Effector memory CD4-positive, alpha-beta T cell (primary cell): ENCODE measurements at regions not wholly inside any gene's neighbourhood (a gene's known extent, or its start where the extent isn't known, plus 50 kb on each side); places are given as distances from the start of the nearest gene placed in this dataset.
"Not testable (repeated sequence)": the region's sequence is repeated elsewhere in the genome, so short reads cannot be mapped to it uniquely, and the experiment has no call there.

Experiments
- DNase-seq, 3 donors: peaks; one replicate each; pipeline ENCODE4 v3.0.0-alpha.2; 2020
- H3K27ac ChIP-seq: 2 replicates; pipeline ENCODE4 v1.7.0; 2013; ENCODE audit warnings: mild to moderate bottlenecking, low read length, moderate library complexity; ENCODE audit not compliant: insufficient read depth, poor library complexity, severe bottlenecking
- H3K27me3 ChIP-seq: replicated peaks from 2 replicates; pipeline ENCODE4 v1.7.0; 2013; ENCODE audit warnings: mild to moderate bottlenecking, low read length; ENCODE audit not compliant: insufficient read depth, control insufficient read depth, poor library complexity, severe bottlenecking
- H3K36me3 ChIP-seq: 2 replicates; pipeline ENCODE4 v1.7.0; 2013; ENCODE audit warnings: mild to moderate bottlenecking, low read length, moderate library complexity; ENCODE audit not compliant: control insufficient read depth, insufficient read depth
- H3K4me1 ChIP-seq: 2 replicates; pipeline ENCODE4 v1.7.0; 2013; ENCODE audit warnings: low read length, mild to moderate bottlenecking; ENCODE audit not compliant: control insufficient read depth, insufficient read depth, poor library complexity, severe bottlenecking
- H3K4me3 ChIP-seq: 2 replicates; pipeline ENCODE4 v1.7.0; 2013; ENCODE audit warnings: low read length, low read depth, mild to moderate bottlenecking; ENCODE audit not compliant: insufficient read depth, poor library complexity, severe bottlenecking
- H3K9me3 ChIP-seq: 2 replicates; pipeline ENCODE4 v1.7.0; 2013; ENCODE audit warnings: mild to moderate bottlenecking, low read length, moderate library complexity; ENCODE audit not compliant: control insufficient read depth

DNA sequence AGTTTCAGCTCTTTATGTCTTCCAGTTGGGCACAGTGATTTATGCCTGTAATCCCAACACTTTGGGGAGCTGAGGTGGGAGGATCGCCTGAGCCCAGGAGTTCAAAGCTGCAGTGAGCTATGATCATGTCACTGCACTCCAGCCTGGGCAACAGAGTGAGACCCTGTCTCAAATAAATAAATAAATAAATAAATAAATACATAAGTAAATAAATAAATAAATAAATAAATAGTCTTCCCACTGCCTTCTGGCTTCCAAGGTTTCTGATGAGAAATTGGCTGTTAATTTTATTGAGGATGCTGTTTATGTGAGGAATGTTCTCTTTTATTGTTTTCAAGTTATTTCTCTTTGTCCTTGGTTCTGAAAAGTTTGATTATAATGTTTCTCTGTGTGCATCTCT is 1507.6 kb upstream of the GOT2 start:
- Histone ChIP-seq H3K4me1 (no peaks in the 10 kb centered on the region), H3K27ac (no peak overlapping the region), H3K27me3 (no peaks in the 10 kb centered on the region), H3K36me3 (no peaks in the 10 kb centered on the region), H3K4me3 (no peak overlapping the region), H3K9me3 (no peaks in the 10 kb centered on the region)
- DNase-seq, result no peak

DNA sequence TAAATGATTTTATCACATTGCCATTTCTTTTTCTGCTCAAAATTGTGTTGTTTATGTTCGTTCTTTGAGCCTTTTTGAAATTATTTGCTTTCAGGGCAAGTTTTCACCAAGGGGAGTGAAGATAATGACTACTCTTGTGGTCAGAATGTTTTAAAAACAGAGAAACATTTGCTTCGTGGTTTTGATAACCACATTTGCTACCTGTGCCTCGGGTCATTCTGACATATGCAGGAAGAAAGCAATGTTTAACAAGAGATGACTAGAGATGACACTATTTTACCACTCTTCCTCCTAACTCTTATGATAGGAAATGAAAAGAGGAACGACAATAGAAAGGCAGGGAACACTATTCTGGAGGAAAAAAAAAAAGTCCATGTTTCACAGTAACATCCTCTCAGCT is 1496.5 kb upstream of the GOT2 start:
- peaks cover 3% of the 10 kb centered on the region for H3K9me3 ChIP-seq
- no peaks in the 10 kb centered on the region for H3K36me3 ChIP-seq
- no peak overlapping the region for H3K4me3 ChIP-seq
- H3K27me3 ChIP-seq, result no peaks in the 10 kb centered on the region
- DNase-seq, result no peak
- H3K27ac ChIP-seq, result no peak overlapping the region
- no peaks in the 10 kb centered on the region for H3K4me1 ChIP-seq

DNA sequence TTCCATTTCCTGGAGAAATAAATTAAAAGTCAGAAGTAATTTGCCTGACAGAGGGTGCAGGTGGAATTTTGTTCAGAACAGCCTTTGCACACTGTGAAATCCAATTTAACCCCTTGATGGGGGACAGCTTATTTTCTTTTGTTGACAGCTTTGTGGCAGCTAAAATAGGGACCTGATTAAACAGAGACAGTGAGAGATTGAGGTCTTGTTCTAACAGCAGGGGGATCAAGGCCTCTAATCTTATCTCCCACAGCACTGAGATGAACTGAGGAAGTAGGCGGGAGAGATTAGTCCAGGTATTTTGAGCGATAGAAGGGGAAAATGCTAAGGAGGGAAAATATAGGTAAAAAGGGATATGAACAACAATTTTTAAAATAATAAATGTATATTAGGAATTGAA is 1491.4 kb upstream of the GOT2 start:
- H3K36me3 ChIP-seq, result no peaks in the 10 kb centered on the region
- H3K27me3 ChIP-seq, result no peaks in the 10 kb centered on the region
- DNase-seq, result no peak
- H3K4me1 ChIP-seq, result no peaks in the 10 kb centered on the region
- H3K4me3 ChIP-seq, result no peak overlapping the region
- no peaks in the 10 kb centered on the region for H3K9me3 ChIP-seq
- H3K27ac ChIP-seq, result no peak overlapping the region

DNA sequence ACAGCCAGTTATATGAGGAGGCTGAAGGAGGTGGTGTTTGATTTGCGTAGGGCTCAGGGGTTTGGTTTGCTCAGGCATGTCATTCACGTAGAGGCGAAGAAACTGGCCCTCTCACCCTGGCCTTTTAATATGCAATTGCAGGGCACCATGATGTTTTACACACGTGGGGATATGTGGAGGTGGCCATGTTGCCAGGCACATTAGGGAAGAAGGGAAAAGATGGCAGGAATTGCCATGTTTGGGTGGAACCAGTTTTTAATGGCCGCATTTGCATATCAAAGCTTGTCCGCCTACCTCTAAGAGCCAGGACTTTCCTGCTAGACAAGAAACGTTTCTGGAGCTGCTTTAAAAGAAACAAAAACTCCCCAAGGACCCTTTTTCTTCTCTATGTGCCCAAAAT is 1483.7 kb upstream of the GOT2 start:
- Histone ChIP-seq H3K4me1 (no peaks in the 10 kb centered on the region), H3K9me3 (peaks cover 6% of the 10 kb centered on the region), H3K27me3 (no peaks in the 10 kb centered on the region), H3K27ac (no peak overlapping the region), H3K4me3 (no peak overlapping the region), H3K36me3 (no peaks in the 10 kb centered on the region)
- no peak for DNase-seq

DNA sequence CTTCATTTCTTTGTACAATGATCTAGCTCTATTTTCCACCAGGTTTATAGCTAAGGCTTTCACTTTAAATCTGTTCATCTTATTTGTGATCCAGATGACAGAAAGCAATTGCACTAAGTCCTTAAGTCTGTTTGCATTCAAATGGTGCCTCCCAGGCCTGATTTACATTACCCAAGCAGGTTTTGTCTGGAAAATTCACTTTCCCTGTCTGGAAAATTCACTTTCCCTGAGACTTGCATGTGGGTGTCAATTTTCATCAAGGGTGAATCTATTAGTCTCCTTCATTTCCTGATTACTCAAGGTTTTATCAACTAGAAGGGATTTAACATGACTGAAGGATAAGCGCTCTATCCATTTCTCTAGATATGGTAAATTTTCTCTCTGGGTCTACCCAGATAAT is 1480.2 kb upstream of the GOT2 start:
- Histone ChIP-seq H3K4me1 (no peaks in the 10 kb centered on the region), H3K4me3 (no peak overlapping the region), H3K36me3 (no peaks in the 10 kb centered on the region), H3K9me3 (peaks cover 3% of the 10 kb centered on the region), H3K27ac (no peak overlapping the region), H3K27me3 (no peaks in the 10 kb centered on the region)
- DNase-seq, result no peak

DNA sequence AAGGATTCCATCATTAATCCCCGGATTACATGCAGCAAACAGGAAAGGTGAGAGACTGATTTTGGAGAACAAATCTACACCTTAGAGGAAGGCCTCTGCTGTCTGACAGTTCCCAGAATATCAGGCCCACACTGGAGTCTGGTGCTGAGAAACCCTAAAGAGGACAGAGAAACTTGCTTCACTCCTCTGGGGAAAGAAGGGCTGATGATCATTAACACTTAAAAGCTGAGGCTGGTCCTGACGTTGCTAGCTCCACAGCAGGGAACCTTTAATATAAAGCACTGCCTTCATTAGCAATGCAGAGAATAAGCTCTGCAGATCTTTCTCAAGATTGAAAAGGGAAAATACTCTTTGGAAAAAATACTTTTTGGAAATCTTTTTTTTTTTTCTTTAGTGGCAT is 1472.4 kb upstream of the GOT2 start:
- H3K9me3 ChIP-seq, result peaks cover 3% of the 10 kb centered on the region
- H3K27ac ChIP-seq, result no peak overlapping the region
- H3K4me3 ChIP-seq, result no peak overlapping the region
- H3K36me3 ChIP-seq, result no peaks in the 10 kb centered on the region
- H3K27me3 ChIP-seq, result no peaks in the 10 kb centered on the region
- no peaks in the 10 kb centered on the region for H3K4me1 ChIP-seq
- no peak for DNase-seq

- Histone ChIP-seq H3K36me3 (no peaks in the 10 kb centered on the region), H3K4me3 (no peak overlapping the region)
- no peak for DNase-seq
These were observed 1470.1 kb upstream of the GOT2 start for GRCh38 chr16:60204181-60204580.

GRCh38 chr16:60203525-60204124 is 1469.5 kb upstream of the GOT2 start:
- no peak overlapping the region for H3K4me3 ChIP-seq
- H3K4me1 ChIP-seq, result no peaks in the 10 kb centered on the region
- no peaks in the 10 kb centered on the region for H3K36me3 ChIP-seq
- no peaks in the 10 kb centered on the region for H3K27me3 ChIP-seq
- no peak for DNase-seq
- H3K9me3 ChIP-seq, result peaks cover 3% of the 10 kb centered on the region
- no peak overlapping the region for H3K27ac ChIP-seq

More at GRCh38 chr16:60204181-60204580, 1470.1 kb upstream of the GOT2 start:
- Histone ChIP-seq H3K27me3 (no peaks in the 10 kb centered on the region), H3K4me1 (no peaks in the 10 kb centered on the region), H3K9me3 (peaks cover 3% of the 10 kb centered on the region), H3K27ac (no peak overlapping the region)

- not testable (repeated sequence) for H3K4me1 ChIP-seq, H3K27ac ChIP-seq, H3K9me3 ChIP-seq, H3K4me3 ChIP-seq, H3K27me3 ChIP-seq, DNase-seq, H3K36me3 ChIP-seq
These were observed 1466.6 kb upstream of the GOT2 start for GRCh38 chr16:60200729-60201128.

DNA sequence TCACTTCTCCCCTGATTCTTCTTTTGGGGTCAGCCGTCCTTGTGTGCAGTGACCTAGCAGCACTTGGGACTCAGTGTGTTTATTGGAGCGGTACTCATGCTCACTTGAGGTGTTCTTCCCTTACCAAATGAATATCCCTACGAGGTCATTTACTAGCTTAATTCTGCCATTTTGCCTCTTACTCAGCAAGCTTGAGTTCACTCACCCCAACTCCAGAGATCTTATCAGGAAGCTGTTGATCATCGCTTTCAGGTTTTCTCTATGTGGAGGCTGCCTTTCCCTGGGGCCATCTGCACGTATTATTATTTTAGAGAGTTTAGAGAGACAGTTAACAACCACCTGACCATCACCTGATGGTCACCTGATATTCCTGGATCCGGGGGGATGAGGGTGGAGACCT is 1466.0 kb upstream of the GOT2 start:
- Histone ChIP-seq H3K9me3 (no peaks in the 10 kb centered on the region), H3K4me3 (no peak overlapping the region), H3K27me3 (no peaks in the 10 kb centered on the region), H3K36me3 (no peaks in the 10 kb centered on the region), H3K4me1 (no peaks in the 10 kb centered on the region), H3K27ac (no peak overlapping the region)
- no peak for DNase-seq
